Stimulated activated CD8-positive, alpha-beta memory T cell treated with anti-CD3 and anti-CD28 coated beads, Interleukin-4, amount 100 ng/mL, for 48 hours (primary cell): ENCODE measurements at regions not wholly inside any gene's neighbourhood (a gene's known extent, or its start where the extent isn't known, plus 50 kb on each side); places are given as distances from the start of the nearest gene placed in this dataset.
"Not testable (repeated sequence)": the region's sequence is repeated elsewhere in the genome, so short reads cannot be mapped to it uniquely, and the experiment has no call there.

ENCODE experiments used
- DNase-seq: peaks from one replicate; pipeline ENCODE4 v3.0.0-alpha.2; 2020

DNA sequence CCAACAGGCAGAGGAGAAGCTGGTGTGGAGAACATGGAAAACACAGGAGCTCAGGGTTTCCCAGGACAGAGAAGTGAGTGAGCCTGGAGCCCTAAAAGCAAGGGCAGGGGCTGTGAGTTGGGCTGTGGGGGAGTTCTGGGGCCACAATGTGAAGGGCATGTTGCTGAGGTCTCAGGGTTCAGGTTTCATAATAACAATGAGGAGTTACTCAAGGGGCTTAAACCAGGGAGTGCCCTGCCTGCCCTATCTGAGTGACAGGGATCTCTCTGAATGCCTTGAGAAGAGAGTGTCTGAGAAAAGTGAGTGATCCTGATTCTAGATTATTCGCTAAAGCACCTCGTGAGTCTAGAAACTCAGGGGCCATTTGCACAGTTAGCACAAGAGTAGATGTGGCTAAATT lies 129.6 kb downstream of the VPREB1 start:
- DNase-seq = no peak

DNA sequence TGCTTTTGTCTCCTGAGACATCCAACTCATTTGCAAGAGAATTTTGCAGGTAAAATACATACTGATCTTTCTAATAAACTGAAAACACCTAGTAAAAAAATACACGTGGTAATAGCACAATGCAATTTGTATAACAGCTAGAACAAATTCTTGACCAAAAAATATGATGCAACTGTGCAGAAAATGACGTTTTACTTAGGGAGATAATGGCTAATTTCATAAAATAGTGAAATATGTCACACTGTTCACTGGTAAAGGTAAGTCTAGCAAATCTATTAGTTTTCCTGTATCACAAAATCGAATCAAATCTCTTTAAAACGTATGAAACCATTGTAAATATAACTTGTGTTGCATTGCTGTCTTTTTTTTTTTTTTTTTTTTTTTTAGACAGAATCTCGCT lies 130.0 kb downstream of the VPREB1 start:
- DNase-seq = no peak

DNA sequence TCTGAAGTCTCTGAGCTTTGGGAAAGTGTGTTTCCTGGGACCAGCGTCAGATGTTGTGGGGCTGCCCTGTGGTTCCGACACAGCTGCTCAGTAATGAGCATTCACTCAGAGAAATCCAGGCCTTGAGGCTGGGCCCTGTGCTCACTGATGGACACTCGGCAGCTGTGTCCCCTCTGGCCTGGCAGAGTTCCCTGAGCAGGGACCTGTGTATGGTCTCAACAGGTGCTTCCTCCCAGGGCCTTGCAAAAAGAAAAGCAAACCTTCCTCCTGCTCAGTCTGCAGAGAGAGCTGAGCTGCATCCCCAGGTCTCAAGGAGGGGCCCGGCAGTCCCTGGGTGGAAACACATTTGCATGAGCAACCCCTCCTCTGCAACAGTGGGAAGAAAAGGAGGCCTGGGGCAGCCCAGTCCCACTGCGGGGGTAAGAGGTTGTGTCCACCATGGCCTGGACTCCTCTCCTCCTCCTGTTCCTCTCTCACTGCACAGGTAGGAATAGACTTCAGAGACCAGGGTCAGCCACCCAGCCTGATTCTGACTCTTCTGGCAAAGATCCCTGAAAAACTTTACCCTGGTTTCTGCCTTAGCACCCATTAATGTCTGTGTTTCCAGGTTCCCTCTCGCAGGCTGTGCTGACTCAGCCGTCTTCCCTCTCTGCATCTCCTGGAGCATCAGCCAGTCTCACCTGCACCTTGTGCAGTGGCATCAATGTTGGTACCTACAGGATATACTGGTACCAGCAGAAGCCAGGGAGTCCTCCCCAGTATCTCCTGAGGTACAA lies 131.2 kb downstream of the VPREB1 start:
- no peak for DNase-seq

DNA sequence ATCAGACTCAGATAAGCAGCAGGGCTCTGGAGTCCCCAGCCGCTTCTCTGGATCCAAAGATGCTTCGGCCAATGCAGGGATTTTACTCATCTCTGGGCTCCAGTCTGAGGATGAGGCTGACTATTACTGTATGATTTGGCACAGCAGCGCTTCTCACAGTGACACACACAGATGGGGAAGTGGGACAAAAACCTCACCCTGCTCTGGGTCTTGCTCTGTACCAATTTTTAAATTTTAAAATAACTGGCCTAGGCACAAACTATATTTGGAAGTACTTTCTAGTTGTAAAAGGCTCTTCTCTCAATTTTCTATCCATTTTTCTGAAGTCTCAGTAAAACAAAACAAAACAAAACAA lies 131.7 kb downstream of the VPREB1 start:
- no peak for DNase-seq

DNA sequence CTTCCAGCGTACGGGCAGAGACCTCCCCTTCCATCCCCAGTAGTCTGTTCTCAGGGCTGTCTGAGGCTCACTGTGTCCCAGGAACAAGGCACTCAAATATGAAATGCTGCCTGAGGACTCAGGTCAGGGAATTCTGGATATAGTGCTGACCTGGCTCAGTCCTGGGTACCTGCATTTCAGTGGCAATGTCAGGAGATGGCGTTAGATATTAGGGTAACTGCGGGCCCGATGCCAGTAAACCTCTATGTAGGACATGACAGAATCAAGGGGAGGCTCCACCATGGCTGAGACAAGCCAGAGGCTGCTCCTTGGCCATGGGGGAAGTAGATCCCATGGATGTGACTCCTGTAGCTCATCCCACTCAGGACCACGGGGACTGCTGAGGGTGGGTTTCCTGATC lies 131.7 kb downstream of the ZNF280B start:
- not testable (repeated sequence) for DNase-seq

DNA sequence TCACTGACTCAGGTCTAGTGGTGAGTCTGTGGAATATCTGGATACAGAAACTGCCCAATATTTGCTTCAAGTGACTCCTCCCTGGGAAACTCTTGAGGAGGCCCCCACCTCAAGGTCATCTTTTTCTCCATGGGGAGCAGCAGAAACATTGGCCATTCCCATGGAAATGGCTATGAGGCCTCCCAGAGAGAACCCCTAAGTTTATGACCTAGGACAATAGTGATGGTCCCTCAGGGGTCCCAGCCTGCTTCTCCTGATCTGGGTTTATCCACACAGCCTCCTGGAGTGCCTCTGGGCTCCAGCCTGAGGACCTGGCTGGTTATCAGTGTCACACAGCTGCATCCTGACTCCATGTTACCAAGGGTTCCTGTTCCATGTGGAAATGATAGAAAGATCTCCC lies 131.2 kb downstream of the ZNF280B start:
- DNase-seq = no peak

DNA sequence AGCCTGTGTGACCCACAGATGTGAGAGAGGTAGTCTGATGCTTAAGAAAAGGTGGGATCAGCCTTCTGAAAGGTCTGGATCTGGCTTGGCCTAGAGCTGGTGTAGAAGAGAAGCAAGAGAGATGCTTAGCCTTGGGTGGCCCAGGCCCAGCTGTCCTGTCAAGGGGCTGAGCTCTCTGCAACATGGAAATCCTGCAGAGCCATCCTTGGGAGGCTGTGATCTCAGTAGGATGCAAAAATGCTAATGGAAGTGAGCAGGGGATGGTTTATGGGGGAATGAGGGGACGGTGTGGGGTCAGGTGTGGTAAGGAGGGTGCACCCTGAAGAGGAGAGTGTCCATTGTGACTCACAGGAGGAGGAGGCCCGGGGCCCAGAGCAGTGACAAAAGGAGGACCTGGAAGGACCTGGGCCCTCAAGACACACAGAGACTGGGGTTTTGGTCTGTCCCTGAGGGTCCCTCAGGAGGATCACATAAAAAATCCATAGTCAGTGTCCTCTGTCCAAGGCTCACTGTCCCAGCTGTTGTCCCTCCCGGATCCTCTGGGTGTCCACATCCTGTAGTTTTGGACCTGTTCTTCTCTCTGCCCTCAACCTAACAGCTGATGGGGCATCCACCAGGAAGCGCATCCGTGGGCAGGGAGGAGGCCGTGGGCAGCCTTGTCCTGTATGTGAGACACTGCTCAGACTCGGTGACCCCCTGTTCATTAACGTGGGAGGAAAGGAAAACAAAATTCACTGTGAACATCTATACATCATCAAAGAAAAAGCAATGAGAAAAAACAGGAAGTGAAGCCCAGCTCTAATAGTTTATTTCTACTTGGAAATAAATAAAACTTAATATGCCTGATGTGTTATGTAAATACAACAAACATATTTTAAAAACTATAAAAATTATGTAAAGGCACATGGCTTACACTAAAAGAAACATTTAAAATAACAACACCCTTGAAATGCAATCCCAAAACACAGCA lies 129.8 kb downstream of the ZNF280B start:
- DNase-seq = no peak

DNA sequence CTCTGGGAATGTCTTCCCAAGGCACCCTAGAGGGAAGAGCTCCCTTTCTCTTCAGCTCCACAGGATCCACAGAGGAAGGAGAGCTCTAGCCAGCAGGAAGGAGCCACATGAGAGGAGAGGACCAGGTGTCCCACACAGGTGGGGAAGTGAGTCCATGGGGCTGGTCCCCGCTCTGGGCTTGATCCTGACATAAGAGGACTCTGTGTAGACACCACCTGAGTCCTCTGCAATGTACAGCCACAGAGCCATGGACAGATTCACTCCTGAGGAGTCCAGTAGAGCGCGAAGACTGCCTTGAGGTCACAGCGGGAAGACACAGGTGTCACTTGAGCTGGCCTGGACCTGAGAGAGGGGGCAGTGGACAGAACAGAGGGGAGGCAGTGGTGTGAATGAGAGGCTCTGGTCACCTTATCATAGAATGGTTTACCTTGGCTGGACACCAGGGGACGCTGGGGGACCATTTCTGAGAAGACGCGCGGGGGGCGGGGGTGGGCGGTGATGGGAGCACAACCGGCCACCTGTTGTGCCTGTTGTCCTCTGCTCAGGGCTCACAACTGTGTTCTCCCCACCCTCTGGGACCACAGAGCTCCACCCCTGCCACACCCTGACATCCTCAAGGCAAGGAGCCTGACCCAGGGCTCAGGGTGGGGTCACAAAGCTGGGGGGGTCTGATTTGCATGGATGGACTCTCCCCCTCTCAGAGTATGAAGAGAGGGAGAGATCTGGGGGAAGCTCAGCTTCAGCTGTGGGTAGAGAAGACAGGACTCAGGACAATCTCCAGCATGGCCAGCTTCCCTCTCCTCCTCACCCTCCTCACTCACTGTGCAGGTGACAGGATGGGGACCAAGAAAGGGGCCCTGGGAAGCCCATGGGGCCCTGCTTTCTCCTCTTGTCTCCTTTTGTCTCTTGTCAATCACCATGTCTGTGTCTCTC lies 128.2 kb downstream of the ZNF280B start:
- peak; percentile 36 for DNase-seq

DNA sequence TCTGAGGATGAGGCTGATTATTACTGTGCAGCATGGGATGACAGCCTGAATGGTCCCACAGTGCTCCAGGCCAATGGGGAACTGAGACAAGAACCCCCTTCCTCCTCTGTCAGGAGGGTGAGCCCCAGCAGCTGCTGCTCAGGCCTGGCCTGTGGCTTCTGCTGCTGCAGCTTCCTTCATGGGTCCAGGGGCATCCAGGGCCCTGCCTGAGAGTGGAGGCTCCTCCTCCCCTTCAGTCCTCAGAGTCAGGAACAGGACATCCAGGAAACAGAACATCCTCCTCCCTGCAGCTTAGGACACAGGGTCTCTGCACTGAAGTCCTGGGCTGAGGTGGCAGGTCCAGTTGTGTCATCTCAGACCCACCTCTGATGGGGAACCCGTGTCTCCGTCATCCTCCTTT lies 127.2 kb downstream of the ZNF280B start:
- DNase-seq = not testable (repeated sequence)

DNA sequence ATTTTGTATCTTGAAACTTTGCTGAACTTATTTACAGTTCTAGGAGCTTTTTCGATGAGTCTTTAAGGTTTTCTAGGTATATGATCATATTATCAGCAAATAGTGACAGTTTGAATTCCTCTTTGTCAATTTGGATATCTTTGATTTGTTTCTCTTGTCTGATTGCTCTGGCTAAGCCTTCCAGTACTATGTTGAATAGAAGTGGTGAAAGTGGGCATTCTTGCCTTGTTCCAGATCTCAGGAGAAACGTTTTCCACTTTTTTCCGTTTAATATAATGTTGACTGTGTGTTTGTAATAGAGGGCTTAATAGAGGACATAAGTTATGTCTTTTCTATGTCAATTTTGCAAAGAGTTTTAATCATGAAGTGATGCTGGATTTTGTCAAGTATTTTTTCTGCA lies 124.3 kb downstream of the ZNF280B start:
- no peak for DNase-seq

DNA sequence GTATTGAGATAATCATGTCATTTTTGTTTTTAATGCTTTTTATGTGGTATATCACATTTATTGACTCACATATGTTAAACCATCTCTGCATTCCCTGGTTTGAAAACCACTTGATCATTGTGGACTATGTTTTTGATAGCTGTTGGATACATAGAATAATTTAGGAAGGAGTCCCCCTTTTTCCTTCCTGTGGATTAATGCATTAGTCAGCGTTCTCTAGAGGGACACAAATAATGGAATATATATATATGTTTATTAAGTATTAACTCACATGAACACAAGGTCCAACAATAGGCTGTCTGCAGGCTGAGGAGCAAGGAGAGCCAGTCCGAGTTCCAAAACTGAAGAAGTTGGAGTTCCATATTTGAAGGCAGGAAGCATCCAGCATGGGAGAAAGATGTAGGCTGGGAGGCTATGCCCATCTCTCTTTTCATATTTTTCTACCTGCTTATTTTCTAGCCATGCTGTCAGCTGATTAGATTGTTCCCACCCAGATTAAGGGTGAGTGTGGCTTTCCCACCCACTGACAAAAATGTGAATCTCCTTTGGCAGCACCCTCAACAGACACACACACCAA lies 123.8 kb downstream of the ZNF280B start:
- no peak for DNase-seq

DNA sequence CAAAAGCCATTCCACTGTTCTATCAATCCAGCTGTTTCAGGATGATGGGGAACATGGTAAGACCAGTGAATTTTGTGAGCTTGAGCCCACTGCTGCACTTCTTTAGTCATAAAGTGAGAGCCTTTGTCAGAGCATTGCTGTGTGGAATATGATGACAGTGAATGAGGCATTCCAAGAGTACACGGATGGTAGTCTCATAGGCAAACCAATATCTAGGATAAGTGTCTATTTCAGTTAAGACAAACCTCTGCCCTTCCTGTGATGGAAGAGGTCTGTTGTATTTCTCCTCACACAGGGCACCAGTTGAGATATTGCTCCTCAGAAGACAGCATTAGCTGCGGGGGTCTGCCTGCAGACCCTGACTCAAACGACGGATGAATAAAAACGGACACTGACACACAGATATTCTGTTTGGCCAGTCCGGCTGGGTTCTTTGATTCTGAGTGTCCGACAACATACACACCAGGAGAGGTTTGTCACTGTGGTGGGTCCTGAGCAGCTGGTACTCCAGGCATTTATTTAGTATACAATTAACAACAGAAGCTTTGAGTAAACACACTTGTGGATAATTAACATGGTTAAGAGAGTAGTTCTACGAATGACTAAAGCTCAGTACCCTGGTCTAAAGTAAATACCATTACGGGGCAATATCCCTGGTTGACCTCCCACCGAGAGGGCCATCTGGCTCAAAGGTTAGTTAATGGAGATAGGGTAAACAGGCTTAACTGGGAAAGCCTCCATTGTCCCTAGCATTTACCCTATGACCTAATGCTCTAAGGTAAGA lies 121.7 kb downstream of the ZNF280B start:
- no peak for DNase-seq

DNA sequence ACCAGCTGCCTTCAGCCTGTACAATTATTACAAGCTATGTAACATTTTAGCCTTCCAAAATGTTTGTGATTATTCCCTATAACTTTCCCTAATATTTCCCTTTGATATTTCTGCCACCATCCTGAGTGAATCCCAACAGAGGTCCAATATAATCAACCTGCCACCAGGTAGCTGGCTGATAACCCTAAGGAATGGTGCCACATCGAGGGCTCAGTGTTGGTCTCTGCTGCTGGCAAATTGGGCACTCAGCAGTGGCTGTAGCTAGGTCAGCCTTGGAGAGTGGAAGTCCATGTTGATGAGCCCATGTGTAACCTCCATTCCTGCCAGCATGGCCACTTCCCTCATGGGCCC lies 121.2 kb downstream of the ZNF280B start:
- DNase-seq = no peak

DNA sequence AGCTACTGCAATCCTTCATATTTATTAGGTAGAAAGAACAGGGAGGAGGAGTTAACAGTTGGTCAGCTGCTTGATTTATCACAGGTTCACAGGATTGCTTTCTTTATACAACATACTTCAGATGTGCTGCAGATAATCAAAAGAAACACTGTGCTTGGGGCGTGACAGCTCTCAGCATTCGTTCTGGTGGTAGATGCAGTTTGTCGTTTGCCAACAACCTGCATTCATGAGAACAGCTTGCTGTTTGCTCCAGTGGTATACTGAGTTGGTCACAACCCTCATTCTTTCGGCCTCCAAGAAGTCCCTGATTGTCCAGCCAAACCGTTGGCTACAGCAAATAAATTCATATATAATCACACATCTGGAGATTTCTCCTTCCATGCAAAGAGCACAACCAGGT lies 120.5 kb downstream of the ZNF280B start:
- no peak for DNase-seq

DNA sequence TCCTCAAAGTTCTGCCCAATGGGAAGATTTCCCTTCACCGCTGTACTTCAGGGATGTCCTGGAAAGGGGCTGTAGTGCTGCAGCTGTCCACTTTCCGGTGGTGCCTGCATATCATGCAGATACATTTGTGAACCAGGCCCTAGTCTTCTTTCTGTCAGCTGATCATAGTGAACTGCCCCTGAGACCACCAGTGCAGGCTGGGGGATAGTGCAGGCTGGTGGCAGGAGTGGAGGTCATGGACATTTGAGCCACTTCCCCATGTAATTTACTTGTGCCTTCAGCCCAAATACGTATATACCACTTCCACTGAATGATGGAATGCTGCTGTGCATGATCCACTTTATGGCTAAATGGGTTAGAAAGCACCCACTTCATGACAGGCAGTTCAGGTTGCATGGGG lies 120.0 kb downstream of the ZNF280B start:
- no peak for DNase-seq

DNA sequence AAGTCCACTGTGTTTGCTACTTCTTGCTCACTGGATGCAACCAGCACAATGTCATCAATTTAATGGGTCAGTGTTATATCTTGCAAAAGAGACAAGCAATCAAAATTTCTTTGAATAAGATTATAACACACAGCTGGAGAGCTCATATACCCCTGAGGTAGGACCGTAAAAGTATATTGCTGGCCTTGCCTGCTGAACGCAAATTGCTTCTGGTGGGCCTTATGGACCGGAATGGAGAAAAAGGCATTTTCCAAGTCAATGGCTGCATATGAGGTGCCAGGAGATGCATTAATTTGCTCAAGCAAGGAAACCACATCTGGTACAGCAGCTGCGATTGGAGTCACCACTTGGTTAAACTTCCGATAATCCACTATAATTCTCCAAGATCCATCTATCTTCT lies 119.1 kb downstream of the ZNF280B start:
- no peak for DNase-seq

DNA sequence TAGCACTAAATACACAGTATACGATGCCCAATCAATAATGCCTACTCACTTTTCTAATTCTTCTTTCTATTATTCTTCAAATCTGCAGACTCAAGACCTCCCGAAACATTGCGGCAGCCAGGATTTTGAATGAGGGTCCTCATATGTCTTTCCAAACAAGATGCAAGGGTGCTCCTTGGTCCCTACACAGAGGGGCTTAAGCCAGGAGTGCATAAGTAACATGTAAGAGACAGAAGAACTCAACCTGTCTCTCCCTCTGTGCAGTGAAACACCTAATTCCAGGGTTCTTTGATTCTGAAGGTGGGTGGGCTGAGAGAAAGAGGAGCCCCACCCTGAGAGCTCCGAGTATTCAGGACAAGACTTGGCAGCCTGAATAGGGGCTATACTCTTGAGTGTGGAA lies 117.6 kb downstream of the ZNF280B start:
- DNase-seq = no peak

DNA sequence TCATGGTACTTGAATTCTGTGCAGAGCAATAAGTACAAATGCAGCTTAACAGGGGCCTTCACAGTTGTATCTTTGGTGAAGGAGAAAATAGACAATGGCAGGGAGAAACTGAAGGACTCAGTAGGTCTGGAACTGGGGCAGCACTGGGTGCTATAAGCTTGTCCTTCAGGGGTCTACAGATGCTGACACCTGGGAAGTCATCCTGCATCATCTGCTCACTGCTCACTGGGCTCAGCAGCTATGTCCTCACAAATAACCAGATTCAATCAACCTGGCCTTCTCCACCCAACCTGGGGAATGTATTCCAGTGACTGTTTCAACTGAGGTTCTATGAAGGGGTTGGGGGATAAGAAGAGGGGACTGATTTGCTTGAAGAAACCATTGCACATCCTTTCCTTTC lies 117.0 kb downstream of the ZNF280B start:
- no peak for DNase-seq

DNA sequence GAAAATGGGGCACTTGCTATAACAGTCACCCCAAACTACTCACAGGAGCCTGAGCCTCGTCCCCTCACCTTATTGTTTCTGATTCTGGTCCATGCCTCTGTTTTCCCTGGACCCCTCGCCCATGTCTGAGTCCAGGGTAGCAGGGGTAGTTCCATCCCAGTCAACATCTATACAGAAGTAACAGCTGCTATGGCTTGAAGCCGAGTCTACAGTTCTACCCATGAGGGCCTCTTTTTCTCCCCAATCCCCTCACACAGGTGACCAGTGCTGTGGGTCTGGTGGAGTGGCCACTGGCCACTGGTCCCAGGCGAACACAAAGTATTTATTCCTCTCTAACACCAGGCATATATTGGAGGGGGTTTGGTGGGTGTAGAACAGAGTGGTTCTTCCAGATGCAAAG lies 116.4 kb downstream of the ZNF280B start:
- no peak for DNase-seq

DNA sequence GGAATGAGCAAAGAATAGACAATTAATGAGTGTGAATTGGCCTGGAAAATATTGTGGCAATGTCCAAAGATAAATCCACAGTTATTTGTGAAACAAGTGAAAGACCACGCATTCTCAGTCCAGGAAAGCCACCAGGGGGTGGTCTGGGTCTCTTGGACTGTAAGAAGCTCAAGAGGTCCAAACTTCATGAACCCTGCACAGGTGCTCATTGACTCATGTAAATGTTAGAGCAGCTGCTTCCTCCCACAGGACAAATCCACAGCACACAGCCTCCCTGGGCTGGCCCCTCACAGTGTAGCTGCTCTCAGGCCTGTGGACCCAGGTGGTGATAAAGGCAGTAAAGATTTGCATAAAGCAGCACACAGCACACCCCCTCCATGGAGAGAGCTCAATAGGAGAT lies 114.0 kb downstream of the ZNF280B start:
- no peak for DNase-seq

DNA sequence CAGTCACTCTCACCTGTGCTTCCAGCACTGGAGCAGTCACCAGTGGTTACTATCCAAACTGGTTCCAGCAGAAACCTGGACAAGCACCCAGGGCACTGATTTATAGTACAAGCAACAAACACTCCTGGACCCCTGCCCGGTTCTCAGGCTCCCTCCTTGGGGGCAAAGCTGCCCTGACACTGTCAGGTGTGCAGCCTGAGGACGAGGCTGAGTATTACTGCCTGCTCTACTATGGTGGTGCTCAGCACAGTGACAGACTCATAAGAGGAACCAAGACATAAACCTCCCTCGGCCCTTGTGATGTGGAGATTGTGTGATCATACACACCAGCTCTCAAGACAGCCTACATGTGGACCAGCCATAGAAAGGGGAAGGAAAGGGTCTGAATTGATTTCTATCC lies 113.3 kb downstream of the ZNF280B start:
- DNase-seq = no peak

DNA sequence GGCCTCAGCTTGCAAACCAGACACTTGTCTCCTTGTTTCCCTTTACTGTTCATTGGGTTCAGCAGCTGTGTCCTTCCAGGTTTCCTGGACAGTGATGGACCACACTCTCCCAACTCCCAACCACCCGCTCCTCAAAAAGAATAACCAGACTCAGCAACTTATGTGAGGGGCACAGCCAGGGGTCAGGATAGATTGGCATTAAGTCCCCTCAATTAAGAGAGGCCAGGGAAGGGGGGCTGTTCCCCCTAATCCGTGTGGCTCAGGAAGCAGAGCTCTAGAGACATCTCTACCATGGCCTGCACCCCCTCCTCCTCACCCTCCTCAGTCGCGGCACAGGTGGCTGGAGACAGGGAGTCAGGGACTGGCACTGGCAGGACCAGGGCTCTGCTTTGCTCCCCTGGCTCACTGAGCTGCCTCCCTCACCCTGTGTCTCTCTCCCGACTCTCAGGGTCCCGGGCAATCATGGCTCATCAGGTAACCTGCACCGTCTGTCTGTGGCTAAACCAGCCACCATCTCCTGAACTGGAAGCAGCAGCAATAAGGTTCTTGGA lies 111.7 kb downstream of the ZNF280B start:
- DNase-seq = no peak
